Suprapubic skin (tissue), 4 donors: ENCODE measurements at regions not wholly inside any gene's neighbourhood (a gene's known extent, or its start where the extent isn't known, plus 50 kb on each side); places are given as distances from the start of the nearest gene placed in this dataset.

Experiments used
- EP300 ChIP-seq: sonication (generic); formaldehyde crosslinking; IDR thresholded peaks from one replicate; pipeline ENCODE4 v1.6.1; 2017; ENCODE audit warnings: antibody characterized with exemption
- POLR2AphosphoS5 ChIP-seq, 3 donors: sonication (generic); formaldehyde crosslinking; IDR thresholded peaks; one replicate each; pipeline ENCODE4 v1.6.1; 2017; ENCODE audit warnings: antibody characterized with exemption in 3 of 3

DNA sequence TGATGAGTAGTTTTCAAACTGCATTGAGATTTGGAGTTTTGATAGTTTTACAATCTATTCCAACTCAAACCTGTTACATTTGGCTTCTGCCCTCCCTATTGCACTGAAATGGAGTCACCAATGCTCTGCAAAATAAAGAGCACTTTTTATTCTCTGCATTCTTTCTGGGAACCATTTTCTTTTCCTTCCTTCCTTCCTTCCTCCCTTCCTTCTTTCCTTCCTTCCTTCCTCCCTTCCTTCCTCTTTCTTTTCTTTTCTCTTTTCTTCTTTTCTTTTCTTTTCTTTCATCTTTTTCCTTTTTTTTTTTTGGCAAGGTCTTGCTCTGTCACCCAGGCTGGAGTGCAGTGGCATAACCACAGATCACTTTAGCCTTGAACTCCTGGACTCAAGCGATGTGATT lies 114.2 kb downstream of the TBX19 start:
- no peak for TF ChIP-seq POLR2AphosphoS5 (IDR thresholded peaks at IDR 0.05)
- TF ChIP-seq EP300 = no peak
